HG02981 (cell line): ENCODE measurements at regions not wholly inside any gene's neighbourhood (a gene's known extent, or its start where the extent isn't known, plus 50 kb on each side); places are given as distances from the start of the nearest gene placed in this dataset.
"Not testable (repeated sequence)": the region's sequence is repeated elsewhere in the genome, so short reads cannot be mapped to it uniquely, and the experiment has no call there.

Source experiments
- ATAC-seq: cut with Tn5 transposase; IDR thresholded peaks from one replicate; pipeline ENCODE4 v1.9.1; 2021; ENCODE audit warnings: mild to moderate bottlenecking, moderate library complexity; ENCODE audit not compliant: unreplicated experiment

DNA sequence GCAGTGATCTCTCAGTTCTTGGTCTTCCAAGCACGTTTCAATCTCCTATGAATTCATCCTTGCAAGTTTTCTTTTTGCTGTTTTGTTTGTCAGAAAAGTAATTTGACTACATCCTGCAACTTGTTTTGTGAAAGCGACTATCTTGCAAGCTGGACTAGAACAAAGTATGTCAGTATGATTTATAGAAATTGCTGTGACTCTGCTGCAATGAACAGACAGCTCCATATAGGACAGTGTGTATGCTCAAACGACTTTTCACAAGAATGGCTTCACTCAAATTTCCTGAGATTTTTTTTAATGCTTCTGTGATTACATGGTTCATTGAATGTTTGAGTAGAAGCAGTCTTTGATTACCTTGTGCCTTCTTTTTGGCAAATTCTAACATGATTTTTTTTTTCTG, 123.5 kb upstream of the TRHDE start:
- no peak for ATAC-seq

DNA sequence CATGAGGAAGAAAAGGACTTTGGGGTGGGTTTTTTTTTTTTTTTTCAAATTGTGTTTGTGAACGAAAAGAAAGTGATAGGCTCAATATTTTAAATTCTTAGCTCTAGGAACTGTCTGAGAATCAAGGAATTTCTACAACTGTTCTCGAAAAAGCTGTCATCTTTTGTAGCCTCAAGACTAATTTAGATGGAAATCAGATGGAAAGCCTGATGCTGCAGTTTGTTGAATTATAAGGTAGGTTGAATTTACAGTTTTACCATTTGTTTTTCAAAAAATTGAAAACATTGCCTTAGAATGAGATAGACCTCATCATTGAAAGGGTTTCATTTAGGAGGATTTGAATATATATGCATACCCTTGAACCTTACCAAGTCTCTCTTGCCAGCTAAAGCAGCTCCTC, 109.3 kb upstream of the TRHDE start:
- no peak for ATAC-seq

DNA sequence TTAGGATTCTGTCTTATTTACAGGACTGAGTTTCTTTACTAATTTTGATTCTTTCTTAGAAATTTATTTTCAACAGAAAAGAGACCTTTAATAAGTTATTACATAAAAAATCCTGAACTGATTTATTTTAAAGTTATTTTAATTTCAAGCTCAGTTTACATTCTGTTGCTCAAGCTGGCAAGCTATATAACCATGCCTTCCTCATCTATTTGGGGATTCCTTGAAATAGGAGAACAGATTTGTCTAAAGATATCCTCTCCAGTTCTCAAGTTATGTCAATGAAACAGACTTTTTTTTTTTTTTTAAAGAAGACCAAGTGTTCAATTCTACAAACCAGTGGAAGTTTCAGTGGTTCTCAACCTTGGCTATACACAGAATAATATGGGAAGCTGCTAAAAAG, 103.3 kb upstream of the TRHDE start:
- no peak for ATAC-seq

DNA sequence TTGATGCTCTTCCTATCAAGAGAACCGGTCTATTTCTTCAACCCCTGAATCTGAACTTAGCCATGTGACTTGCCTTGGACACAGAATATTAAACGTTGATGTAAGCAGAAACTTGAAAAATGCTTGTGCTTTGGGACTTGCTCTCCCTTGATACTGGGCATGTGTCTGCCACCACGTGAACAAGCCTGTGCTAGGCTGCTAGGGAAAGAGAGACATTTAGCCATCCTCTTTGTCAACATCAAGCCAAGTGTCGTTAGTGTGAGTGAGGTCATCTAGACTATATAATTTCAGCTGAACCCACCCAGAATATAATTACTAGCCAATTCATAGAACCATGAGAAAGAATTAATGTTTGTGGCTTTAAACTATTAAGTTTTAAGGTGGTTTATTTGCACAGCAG, 98.2 kb upstream of the TRHDE start:
- no peak for ATAC-seq

DNA sequence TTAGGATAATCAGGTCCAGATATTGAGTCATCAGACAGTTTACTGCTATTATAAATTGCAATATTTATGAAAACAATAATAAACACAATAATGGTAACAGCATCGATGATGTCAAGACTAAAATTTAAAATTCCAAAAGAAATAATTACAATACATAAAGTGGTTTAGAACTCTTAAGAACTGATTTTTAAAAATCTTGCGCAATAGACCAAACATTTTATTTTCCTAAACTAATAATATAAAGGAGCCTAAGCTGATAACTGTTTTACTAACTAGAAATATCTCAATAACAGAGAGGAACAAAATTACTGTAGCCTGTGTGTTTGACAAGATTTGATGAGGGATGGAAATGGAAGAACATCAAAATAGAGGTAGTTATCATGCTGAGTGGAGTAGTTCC, 93.9 kb upstream of the TRHDE start:
- no peak for ATAC-seq

DNA sequence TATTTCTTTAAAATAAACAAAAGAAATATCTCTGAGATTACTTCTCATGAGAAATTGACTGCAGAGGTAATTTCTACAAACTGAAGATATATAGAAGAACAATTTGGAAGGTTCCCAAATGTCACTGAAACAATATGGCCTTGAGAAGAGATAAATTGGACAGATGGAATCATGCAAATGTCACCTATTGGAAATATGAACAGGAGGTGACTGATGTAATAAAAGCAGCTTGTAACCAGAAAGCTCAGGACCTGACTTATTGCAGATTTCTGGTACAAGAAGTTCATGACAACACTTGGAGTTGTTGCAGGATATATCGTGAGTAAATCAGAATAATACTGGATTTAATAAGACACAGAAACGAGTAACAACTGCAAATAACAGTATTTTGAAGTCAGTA, 93.3 kb upstream of the TRHDE start:
- no peak for ATAC-seq

DNA sequence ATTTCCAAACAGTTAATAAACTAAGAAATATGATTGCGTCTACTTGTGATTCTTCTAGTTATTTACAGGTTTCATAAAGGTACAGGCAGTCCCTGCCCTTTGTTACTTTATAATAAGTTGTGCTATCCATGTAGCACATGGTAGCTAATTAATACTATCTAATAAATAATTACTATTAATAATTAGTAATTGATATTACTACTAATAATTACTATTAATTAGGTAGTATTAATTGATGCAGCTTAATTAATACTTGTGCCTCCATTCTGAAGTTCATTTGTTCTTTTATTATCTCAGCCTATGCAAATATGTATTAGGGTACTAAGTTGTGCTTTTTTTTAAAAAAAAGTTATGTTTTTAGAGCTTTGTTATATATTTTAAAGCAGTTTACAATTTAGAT, 92.3 kb upstream of the TRHDE start:
- ATAC-seq = no peak

DNA sequence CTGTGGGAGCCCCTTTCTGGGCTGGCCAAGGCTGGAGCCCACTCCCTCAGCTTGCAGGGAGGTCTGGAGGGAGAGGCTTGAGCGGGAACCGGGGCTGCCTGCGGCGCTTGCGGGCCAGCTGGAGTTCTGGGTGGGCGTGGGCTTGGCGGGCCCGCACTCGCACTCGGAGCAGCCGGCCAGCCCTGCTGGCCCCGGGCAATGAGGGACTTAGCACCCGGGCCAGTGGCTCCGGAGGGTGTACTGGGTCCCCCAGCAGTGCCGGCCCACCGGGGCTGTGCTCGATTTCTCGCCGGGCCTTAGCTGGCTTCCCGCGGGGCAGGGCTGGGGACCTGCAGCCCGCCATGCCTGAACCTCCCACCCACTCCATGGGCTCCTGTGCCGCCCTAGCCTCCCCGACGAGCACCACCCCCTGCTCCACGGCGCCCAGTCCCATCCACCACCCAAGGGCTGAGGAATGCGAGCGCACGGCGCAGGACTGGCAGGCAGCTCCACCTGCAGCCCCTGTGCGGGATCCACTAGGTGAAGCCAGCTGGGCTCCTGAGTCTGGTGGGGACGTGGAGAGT, 87.1 kb upstream of the TRHDE start:
- not testable (repeated sequence) for ATAC-seq

DNA sequence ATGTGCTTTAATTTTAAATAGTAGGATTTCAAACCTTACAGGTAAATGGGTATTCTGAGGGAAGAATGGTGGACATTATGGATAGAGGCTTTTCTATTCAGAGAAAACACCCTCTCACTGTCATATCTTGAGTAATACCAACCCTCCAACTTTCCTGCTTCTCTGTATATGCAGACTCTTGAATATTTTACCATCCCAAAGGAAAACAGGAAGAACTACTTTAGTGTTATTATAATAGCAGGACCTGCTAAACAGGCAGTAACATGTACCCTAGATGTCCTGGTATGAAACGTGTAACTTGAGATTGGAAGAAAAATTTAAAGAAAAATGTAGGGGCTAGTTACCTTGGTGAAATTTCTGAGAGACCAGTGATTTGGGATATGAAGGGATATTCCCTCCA, 82.9 kb upstream of the TRHDE start:
- no peak for ATAC-seq

DNA sequence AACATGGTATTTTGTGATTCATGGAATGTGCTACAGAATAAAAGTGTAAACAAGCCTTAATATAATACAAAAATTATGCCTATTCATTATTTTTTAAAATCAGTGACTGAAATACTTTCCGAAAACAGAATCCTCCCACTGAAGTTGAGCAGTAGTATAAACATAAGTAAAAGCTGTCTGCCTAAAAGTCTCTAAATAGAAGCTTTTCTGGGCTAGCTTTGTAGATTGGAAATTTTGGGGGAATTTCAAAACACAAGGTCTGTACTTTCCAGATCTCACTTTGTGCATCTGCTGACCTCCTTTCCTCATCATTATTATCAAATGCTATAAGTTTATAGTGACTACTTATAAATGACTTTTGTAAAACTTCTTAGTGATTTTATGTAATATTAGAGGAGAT, 80.4 kb upstream of the TRHDE start:
- ATAC-seq = no peak

DNA sequence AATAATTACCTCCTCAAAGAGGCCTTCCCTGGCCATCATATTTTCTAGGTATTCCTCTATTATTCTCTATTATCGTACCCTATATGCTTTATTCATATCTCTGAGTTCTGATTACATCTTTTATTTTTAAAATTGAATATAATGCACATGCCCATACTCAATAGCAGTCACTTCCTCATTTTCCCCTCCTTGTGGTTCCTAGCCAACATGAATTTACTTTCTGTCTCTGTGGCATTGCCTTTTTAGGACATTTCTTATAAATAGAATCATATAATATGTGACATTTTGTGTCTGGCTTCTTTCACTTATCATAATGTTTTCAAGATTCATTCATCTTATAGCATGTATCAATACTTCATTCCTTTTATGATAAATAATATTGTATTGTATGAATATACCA, 74.4 kb upstream of the TRHDE start:
- peak; percentile 74 for ATAC-seq

DNA sequence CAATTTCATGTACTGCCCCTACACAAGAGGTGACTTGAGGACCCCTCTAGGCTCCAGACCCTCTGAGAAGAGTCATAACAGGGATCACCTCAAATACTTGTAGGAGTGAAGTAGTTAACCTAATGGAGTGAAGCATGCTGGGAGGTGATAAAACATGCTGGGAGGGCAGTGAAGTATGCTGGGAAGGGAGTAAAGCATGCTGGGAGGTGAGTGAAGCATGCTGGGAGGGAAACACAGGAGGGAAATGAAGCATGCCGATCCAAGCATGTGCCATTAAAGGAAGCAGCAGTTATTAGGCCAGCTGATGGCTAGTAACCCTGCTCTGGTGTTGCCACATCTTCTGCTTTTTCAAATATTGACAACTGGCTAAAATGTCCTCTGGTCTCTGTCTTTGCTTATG, 70.7 kb upstream of the TRHDE start:
- no peak for ATAC-seq

DNA sequence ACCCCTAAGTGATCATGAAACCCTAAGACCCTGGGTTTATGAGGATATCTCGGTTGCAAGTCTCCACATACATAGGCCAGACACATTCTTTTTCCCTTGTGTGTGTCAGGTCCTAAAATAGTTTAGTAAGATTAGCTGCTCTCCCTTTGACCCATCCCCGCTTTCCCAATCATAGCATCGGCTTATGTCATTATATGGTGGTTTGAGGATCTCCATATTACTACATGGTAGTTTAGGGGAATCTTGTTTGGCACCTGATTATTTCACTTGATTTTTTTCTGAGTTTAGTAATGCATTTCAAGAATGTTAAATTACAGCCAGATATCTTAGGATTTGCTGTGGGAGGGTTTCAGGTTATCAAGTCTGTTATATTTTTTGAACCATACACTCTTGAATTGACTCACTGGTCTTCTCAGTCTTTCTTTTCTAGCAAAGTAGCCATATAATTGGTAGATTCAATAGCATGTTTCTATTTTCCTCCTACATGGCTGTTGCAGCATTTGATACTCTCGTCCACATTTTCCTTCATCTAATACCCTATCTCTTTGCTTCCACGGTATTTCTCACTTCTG, 68.3 kb upstream of the TRHDE start:
- ATAC-seq = no peak

DNA sequence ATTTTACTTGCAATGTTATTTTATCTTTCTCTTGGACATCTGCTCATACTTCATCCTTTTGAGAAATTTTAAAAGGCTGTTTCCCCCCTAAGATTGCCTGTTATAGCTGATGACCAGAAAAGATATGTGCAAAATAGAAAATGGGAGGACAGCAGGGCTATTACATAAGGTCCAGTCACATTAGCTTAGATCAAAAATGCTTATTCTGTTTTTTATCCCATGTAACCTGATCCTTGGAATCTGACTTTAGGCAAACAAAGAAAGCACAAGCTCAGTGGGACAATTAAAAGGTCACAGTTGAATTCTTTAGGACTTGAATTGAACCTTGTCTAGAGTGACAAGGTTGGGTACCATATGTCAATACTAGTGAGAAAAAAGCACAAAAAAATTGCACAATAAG, 65.1 kb upstream of the TRHDE start:
- ATAC-seq = no peak

DNA sequence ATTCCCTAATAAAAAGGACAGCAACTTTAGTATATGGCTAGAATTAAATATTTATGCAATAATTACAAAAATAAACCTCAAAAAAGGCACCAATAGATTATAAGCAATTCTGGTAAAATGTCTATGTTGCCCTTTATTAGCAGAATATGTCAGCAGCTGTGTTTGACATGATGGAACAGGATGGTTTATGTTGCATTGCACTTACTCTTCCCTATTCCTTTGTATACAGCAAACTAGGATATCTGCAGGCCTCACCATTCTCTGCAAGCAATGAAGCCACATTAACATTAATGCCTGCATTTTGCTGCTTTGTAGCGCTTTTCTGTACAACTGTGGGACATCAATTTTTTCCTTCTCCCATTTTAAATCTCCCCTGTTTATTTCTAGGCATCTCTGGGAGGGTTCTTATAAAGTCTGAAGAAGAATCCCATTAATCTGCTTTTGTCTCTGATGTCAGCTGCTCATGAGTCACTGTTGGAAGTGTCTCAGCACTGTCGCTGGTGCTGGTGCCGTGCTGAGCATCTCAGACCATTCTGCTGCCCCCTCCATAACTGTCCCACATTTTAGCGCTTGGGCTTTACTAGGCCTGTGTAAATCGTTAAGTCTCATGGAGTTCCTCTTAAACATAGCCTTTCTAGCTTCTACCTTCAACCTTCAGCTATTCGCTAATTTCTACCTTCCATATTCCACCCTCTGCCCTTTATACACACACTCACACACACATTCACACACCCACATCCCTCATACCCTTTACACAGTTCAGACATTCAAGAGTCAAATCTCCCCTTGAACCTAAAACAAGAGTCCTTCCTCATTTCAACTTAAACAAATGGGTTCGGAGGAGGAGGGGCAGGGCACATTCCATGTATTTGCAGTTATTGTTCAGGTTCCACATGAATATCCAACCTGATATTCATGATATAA, 64.4 kb upstream of the TRHDE start:
- ATAC-seq = no peak

DNA sequence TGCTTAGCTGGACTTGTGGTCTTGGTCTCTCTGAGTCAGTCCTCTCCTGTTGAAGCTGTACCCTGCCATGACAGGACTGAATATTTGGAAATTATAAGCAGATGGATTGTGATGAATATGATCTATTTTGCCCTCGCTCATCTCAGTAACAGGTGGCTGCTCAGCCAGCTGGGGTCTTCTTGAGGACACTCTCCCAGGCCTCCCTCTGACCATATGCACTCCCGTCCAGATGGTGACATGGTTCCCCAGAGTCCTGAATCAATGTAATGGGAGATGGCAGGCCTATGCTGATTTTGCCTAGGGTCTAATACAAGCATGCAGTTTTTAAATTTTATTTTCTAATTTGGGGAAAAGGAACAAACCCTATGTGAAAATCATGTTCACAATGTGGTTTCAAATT, 63.1 kb upstream of the TRHDE start:
- no peak for ATAC-seq

DNA sequence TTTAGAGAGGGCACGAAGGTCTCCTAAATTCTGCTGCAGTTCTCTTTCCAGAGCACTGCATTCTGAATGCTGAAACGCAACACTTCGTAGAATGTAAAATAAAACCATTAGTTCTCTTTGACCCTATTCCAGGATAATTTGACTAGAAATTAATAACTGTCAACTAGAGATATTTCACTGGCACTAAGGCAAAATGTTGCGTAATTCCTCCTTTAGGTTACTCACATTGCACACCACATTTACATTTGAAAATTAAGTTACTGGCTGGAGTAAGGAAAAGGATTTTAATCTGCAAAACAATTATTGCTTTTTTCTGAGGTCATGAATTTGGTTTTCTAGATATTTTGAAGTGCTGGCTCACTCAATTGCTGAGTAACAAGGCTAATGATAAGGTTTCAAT, 58.0 kb upstream of the TRHDE start:
- no peak for ATAC-seq

DNA sequence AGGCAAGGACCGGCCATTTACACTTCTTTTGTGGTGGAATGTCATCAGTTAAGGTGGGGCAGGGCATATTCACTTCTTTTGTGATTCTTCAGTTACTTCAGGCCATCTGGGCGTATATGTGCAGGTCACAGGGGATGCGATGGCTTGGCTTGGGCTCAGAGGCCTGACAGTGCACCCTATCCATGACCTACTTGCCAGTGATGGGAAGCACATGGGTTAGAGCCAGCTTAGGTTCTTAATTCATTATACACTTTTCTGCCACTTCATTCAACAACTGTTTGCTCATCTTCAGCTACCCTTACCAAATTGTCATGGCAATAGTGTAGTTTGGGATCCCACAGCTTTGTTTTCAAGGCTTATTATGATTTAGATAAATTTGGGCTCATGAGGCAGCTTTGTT, 56.9 kb upstream of the TRHDE start:
- ATAC-seq = not testable (repeated sequence)

DNA sequence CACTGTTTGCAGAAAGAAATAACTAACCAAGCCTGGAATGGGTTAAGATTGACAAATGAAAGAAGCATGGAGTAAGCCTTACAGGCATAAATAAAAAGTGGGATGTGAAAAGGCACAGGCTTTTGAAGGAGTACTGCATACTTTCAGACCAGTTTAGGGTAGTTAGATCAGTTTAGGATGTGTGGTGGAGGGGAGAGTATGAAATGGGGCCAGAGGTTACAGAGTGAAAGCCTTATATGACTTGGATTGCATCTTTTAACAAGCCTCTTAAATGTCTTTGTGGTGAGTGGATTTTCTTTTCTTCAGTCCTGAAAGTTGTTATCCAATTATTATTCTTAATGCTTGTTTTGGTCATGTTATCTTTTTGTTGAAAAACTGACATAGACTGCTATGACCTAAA, 52.2 kb upstream of the TRHDE start:
- ATAC-seq = no peak
